ENCODE measurements at regions not wholly inside any gene's neighbourhood (a gene's known extent, or its start where the extent isn't known, plus 50 kb on each side); places are given as distances from the start of the nearest gene placed in this dataset.

- TF ChIP-seq ZBTB33 (IDR thresholded peaks at IDR 0.05; ENCODE audit: extremely low read depth, insufficient replicate concordance, low read length) (no peak), SRF (IDR thresholded peaks at IDR 0.05; ENCODE audit: low read depth) (no peak)
These were observed 134.0 kb downstream of the GOLGA6L6 start for GRCh38 chr15:20407553-20407952.

Measured in HCT116 (cell line).